ENCODE measurements at regions not wholly inside any gene's neighbourhood (a gene's known extent, or its start where the extent isn't known, plus 50 kb on each side); places are given as distances from the start of the nearest gene placed in this dataset.

GRCh38 chr6:11337306-11337705 is 104.8 kb upstream of the NEDD9 start:
- Mint-ChIP-seq H3K36me3 (peaks cover 57% of the 10 kb centered on the region), H3K4me3 (no peak overlapping the region), H3K27ac (no peak overlapping the region), H3K27me3 (no peaks in the 10 kb centered on the region), H3K4me1 (peaks cover 19% of the 10 kb centered on the region), H3K9me3 (ENCODE audit: low read depth) (no peaks in the 10 kb centered on the region)
- CTCF ChIA-PET = interaction anchor here (1.0 kb wide), 1 partner anchor 9 kb away, joined by 3 read pairs; no protein-coding TSS in a partner anchor
- DNase-seq (no peak), ATAC-seq (no peak)

- CTCF ChIA-PET = no interaction called here
- DNase-seq (no peak), ATAC-seq (no peak)
- no peak overlapping the region for H3K4me3 Mint-ChIP-seq
- no peaks in the 10 kb centered on the region for H3K27me3 Mint-ChIP-seq
- peaks cover 22% of the 10 kb centered on the region for H3K4me1 Mint-ChIP-seq
- no peaks in the 10 kb centered on the region for H3K9me3 Mint-ChIP-seq (ENCODE audit: low read depth)
- H3K36me3 Mint-ChIP-seq = peaks cover 55% of the 10 kb centered on the region
- no peak overlapping the region for H3K27ac Mint-ChIP-seq
Measured at GRCh38 chr6:11335826-11336225, 103.4 kb upstream of the NEDD9 start.

- no peak for DNase-seq
- CTCF ChIA-PET = no interaction called here
Measured at GRCh38 chr6:11333132-11333849, 100.8 kb upstream of the NEDD9 start.

GRCh38 chr6:11332463-11332862 is 100.0 kb upstream of the NEDD9 start:
- Mint-ChIP-seq H3K9me3 (ENCODE audit: low read depth) (no peaks in the 10 kb centered on the region), H3K4me1 (peaks cover 47% of the 10 kb centered on the region), H3K27ac (no peak overlapping the region), H3K4me3 (no peak overlapping the region), H3K36me3 (peaks cover 62% of the 10 kb centered on the region), H3K27me3 (no peaks in the 10 kb centered on the region)
- CTCF ChIA-PET = no interaction called here
- ATAC-seq (no peak), DNase-seq (no peak)

More at GRCh38 chr6:11333132-11333849, 100.8 kb upstream of the NEDD9 start:
- no peaks in the 10 kb centered on the region for H3K27me3 Mint-ChIP-seq
- no peaks in the 10 kb centered on the region for H3K9me3 Mint-ChIP-seq (ENCODE audit: low read depth)
- ATAC-seq = no peak
- no peak overlapping the region for H3K27ac Mint-ChIP-seq
- H3K4me1 Mint-ChIP-seq = peaks cover 39% of the 10 kb centered on the region
- H3K4me3 Mint-ChIP-seq = no peak overlapping the region
- peaks cover 59% of the 10 kb centered on the region for H3K36me3 Mint-ChIP-seq

- H3K27me3 Mint-ChIP-seq = no peaks in the 10 kb centered on the region
- CTCF ChIA-PET = interaction anchor here (1.2 kb wide), 1 partner anchor 23 kb away, joined by 3 read pairs; no protein-coding TSS in a partner anchor
Measured at GRCh38 chr6:11331111-11331510, 98.6 kb upstream of the NEDD9 start.

GRCh38 chr6:11330413-11330760 is 97.9 kb upstream of the NEDD9 start:
- H3K36me3 Mint-ChIP-seq = peaks cover 66% of the 10 kb centered on the region
- no peaks in the 10 kb centered on the region for H3K9me3 Mint-ChIP-seq (ENCODE audit: low read depth)
- peak overlapping the region; percentile 67 for H3K27ac Mint-ChIP-seq
- no peak for ATAC-seq
- no peak overlapping the region for H3K4me3 Mint-ChIP-seq
- CTCF ChIA-PET = interaction anchor here (0.9 to 1.7 kb wide), 3 partner anchors 9 to 24 kb away, joined by 3 to 6 read pairs (median 3); no protein-coding TSS in a partner anchor
- DNase-seq = no peak
- peaks cover 62% of the 10 kb centered on the region for H3K4me1 Mint-ChIP-seq
- H3K27me3 Mint-ChIP-seq = no peaks in the 10 kb centered on the region

More at GRCh38 chr6:11331111-11331510, 98.6 kb upstream of the NEDD9 start:
- no peak for ATAC-seq
- Mint-ChIP-seq H3K36me3 (peaks cover 70% of the 10 kb centered on the region), H3K4me1 (peaks cover 58% of the 10 kb centered on the region), H3K27ac (no peak overlapping the region), H3K4me3 (no peak overlapping the region), H3K9me3 (ENCODE audit: low read depth) (no peaks in the 10 kb centered on the region)
- no peak for DNase-seq

- CTCF ChIA-PET = interaction anchor here (0.9 to 1.7 kb wide), 2 partner anchors 10 to 12 kb away, joined by 3 to 6 read pairs; no protein-coding TSS in a partner anchor
- H3K27ac Mint-ChIP-seq = peak overlapping the region; percentile 67
- ATAC-seq = no peak
Measured at GRCh38 chr6:11329726-11330412, 97.4 kb upstream of the NEDD9 start.

GRCh38 chr6:11328613-11329247 is 96.3 kb upstream of the NEDD9 start:
- H3K36me3 Mint-ChIP-seq = peaks cover 65% of the 10 kb centered on the region
- H3K4me3 Mint-ChIP-seq = no peak overlapping the region
- ATAC-seq (no peak), DNase-seq (no peak)
- peaks cover 73% of the 10 kb centered on the region for H3K4me1 Mint-ChIP-seq
- CTCF ChIA-PET = interaction anchor here (1.4 to 1.7 kb wide), 2 partner anchors 9 to 11 kb away, joined by 3 to 6 read pairs; no protein-coding TSS in a partner anchor
- no peak overlapping the region for H3K27ac Mint-ChIP-seq
- H3K27me3 Mint-ChIP-seq = no peaks in the 10 kb centered on the region
- H3K9me3 Mint-ChIP-seq (ENCODE audit: low read depth) = no peaks in the 10 kb centered on the region

More at GRCh38 chr6:11329726-11330412, 97.4 kb upstream of the NEDD9 start:
- Mint-ChIP-seq H3K4me1 (peaks cover 67% of the 10 kb centered on the region), H3K9me3 (ENCODE audit: low read depth) (no peaks in the 10 kb centered on the region), H3K4me3 (no peak overlapping the region), H3K36me3 (peaks cover 63% of the 10 kb centered on the region), H3K27me3 (no peaks in the 10 kb centered on the region)
- no peak for DNase-seq

- no peak for DNase-seq
- H3K36me3 Mint-ChIP-seq = peaks cover 60% of the 10 kb centered on the region
- no peaks in the 10 kb centered on the region for H3K9me3 Mint-ChIP-seq (ENCODE audit: low read depth)
- H3K27ac Mint-ChIP-seq = no peak overlapping the region
- H3K27me3 Mint-ChIP-seq = no peaks in the 10 kb centered on the region
- H3K4me3 Mint-ChIP-seq = no peak overlapping the region
- ATAC-seq = no peak
- H3K4me1 Mint-ChIP-seq = peaks cover 78% of the 10 kb centered on the region
- CTCF ChIA-PET = interaction anchor here (1.4 kb wide), 1 partner anchor 10 kb away, joined by 3 read pairs; no protein-coding TSS in a partner anchor
Measured at GRCh38 chr6:11327961-11328360, 95.5 kb upstream of the NEDD9 start.

GRCh38 chr6:11326116-11326515 is 93.6 kb upstream of the NEDD9 start:
- Mint-ChIP-seq H3K9me3 (ENCODE audit: low read depth) (no peaks in the 10 kb centered on the region), H3K27ac (no peak overlapping the region), H3K36me3 (peaks cover 51% of the 10 kb centered on the region), H3K4me3 (no peak overlapping the region), H3K27me3 (no peaks in the 10 kb centered on the region), H3K4me1 (peaks cover 85% of the 10 kb centered on the region)
- DNase-seq (no peak), ATAC-seq (no peak)
- CTCF ChIA-PET = interaction anchor here (1.0 kb wide), 2 partner anchors 10 to 170 kb away, joined by 3 to 4 read pairs; no protein-coding TSS in a partner anchor

GRCh38 chr6:11324453-11325015 is 92.1 kb upstream of the NEDD9 start:
- Mint-ChIP-seq H3K4me1 (peaks cover 82% of the 10 kb centered on the region), H3K9me3 (ENCODE audit: low read depth) (peaks cover 1% of the 10 kb centered on the region), H3K27me3 (no peaks in the 10 kb centered on the region), H3K27ac (peak overlapping the region; percentile 83), H3K4me3 (peak overlapping the region; percentile 53), H3K36me3 (peaks cover 49% of the 10 kb centered on the region)
- DNase-seq = peak; percentile 79
- peak; percentile 83 for ATAC-seq
- CTCF ChIA-PET = no interaction called here

- peak overlapping the region; percentile 83 for H3K27ac Mint-ChIP-seq
- ATAC-seq (no peak), DNase-seq (no peak)
- CTCF ChIA-PET = interaction anchor here (1.7 kb wide), 1 partner anchor 65 kb away, joined by 5 read pairs; no protein-coding TSS in a partner anchor
- no peak overlapping the region for H3K4me3 Mint-ChIP-seq
- peaks cover 48% of the 10 kb centered on the region for H3K36me3 Mint-ChIP-seq
- peaks cover 2% of the 10 kb centered on the region for H3K9me3 Mint-ChIP-seq (ENCODE audit: low read depth)
- no peaks in the 10 kb centered on the region for H3K27me3 Mint-ChIP-seq
- H3K4me1 Mint-ChIP-seq = peaks cover 84% of the 10 kb centered on the region
Measured at GRCh38 chr6:11323666-11324452, 91.4 kb upstream of the NEDD9 start.
